Panc1 (cell line): ENCODE measurements at regions not wholly inside any gene's neighbourhood (a gene's known extent, or its start where the extent isn't known, plus 50 kb on each side); places are given as distances from the start of the nearest gene placed in this dataset.

ENCODE experiments used
- CTCF ChIP-seq: fragments of 450-650 bp; IDR thresholded peaks from 2 replicates; pipeline ENCODE4 v1.5.1; 2017; ENCODE audit warnings: mild to moderate bottlenecking
- POLR2AphosphoS5 ChIP-seq: IDR thresholded peaks from 2 replicates; pipeline ENCODE4 v1.6.1; 2012; ENCODE audit warnings: mild to moderate bottlenecking, low read depth, low read length, moderate library complexity
- SIN3A ChIP-seq: IDR thresholded peaks from 2 replicates; pipeline ENCODE4 v1.6.1; 2012; ENCODE audit warnings: low read depth, mild to moderate bottlenecking, low read length, moderate library complexity, borderline replicate concordance; ENCODE audit not compliant: insufficient read depth

- no peak for TF ChIP-seq CTCF
- no peak for TF ChIP-seq SIN3A
- no peak for TF ChIP-seq POLR2AphosphoS5
Observed at GRCh38 chrX:9285342-9285771, 179.5 kb upstream of the TBL1X start.
